ENCODE measurements at regions not wholly inside any gene's neighbourhood (a gene's known extent, or its start where the extent isn't known, plus 50 kb on each side); places are given as distances from the start of the nearest gene placed in this dataset.

DNA sequence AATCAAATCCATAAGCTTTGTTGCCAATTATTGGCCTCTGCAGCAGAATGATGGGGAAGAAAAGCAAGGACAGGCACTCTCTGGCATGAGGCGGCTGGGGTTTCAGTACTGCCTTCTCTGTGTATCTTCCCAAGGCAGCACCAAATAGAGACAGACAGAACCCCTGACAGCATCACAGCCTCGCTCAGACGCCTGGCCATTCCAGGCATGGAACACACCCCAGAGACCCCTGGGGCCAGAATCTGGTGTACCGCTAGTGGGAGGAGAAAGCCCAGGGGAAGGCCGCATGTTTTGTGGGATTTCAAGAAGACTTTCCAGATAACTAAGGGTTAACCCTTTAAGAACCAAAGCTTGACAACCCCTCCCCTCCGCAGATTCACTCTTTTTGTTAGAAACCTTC is 282.1 kb downstream of the EN1 start:
- H3K27ac ChIP-seq = no peak overlapping the region
- TF ChIP-seq ZFX (IDR thresholded peaks at IDR 0.05) = no peak
- TF ChIP-seq, protein P1, sequence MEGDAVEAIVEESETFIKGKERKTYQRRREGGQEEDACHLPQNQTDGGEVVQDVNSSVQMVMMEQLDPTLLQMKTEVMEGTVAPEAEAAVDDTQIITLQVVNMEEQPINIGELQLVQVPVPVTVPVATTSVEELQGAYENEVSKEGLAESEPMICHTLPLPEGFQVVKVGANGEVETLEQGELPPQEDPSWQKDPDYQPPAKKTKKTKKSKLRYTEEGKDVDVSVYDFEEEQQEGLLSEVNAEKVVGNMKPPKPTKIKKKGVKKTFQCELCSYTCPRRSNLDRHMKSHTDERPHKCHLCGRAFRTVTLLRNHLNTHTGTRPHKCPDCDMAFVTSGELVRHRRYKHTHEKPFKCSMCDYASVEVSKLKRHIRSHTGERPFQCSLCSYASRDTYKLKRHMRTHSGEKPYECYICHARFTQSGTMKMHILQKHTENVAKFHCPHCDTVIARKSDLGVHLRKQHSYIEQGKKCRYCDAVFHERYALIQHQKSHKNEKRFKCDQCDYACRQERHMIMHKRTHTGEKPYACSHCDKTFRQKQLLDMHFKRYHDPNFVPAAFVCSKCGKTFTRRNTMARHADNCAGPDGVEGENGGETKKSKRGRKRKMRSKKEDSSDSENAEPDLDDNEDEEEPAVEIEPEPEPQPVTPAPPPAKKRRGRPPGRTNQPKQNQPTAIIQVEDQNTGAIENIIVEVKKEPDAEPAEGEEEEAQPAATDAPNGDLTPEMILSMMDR (conservative IDR thresholded peaks at IDR 0.05) = no peak

DNA sequence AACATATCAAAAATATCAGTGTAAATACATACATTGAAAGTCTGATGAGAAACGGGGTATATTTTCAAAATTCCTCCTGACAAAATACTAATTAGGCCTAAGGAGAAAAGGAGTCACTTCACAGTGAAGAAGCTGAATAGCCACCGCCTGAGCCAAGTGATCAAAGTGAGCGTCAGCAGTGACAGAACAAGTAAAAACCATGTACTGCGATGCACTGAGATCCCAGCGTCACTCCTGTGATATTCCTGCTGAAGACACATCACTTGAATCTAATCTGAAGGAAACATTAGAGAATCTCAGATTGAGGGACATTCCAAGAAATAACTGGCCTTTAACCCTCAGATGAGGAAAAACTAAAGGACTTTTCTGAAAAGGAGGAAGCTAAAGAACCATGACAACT is 285.3 kb downstream of the EN1 start:
- no peak overlapping the region for H3K27ac ChIP-seq
- no peak for TF ChIP-seq ZFX (IDR thresholded peaks at IDR 0.05)
- TF ChIP-seq, protein P1 (conservative IDR thresholded peaks at IDR 0.05) = no peak

DNA sequence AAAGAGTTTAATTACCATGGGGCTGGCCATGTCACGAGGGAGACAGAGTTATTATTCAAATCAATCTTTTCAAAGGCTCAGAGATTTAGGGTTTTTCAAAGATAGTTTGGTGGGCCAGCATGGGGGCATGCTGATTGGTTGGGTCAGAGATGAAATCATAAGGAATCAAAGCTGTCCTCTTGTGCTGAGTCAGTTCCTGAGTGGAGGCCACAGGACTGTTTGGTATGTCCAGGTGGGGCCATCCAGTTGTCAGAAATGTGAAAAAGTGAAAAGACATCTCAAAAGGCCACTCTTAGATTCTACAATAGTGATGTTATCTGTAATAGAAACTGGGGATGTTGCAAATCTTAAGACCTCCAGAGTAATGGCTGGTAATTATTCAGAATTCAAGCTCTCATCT is 288.6 kb downstream of the EN1 start:
- H3K27ac ChIP-seq = no peak overlapping the region
- TF ChIP-seq ZFX (IDR thresholded peaks at IDR 0.05) = no peak
- TF ChIP-seq, protein P1 (conservative IDR thresholded peaks at IDR 0.05) = no peak

DNA sequence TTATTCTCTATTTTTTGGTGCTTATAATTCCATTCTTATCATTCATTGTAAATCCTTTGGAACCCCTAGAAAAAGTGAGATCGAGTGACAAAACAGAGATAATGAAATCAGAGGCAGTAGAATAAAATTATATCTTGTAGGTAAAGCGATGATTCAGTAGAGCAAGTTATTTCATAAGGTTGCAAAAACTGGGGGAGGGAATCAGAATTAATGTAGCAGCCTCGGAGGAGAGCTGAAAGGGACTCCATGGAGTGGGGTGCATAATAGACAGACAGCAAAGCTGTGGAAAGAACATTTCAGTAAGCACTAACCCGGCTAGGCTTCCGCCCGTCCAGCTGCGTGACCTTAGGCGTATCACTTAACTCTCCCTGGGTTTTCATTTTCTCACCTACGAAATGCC is 289.7 kb downstream of the EN1 start:
- TF ChIP-seq ZFX (IDR thresholded peaks at IDR 0.05) = no peak
- TF ChIP-seq, protein P1 (conservative IDR thresholded peaks at IDR 0.05) = no peak
- H3K27ac ChIP-seq = no peak overlapping the region

DNA sequence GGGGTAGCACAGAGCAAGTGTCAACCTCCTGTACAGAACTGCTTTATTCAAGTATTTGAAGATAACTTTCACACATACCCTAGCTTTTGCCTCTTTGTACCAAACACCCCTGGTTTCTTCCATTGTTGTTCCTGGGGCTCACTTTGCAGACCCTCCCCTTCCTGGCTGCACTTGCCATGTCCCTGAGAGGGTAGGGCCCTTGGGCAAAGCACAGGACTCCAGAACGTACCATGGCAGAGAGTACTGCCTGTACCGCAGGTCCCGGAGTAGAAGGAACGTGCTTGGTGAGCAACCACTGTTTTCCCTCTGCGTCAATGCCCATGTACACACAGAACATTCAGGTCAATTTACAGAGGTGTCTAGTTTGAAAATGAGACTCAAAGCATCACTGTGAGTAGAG is 290.4 kb downstream of the EN1 start:
- H3K27ac ChIP-seq = no peak overlapping the region
- TF ChIP-seq, protein P1 (conservative IDR thresholded peaks at IDR 0.05) = no peak
- no peak for TF ChIP-seq ZFX (IDR thresholded peaks at IDR 0.05)

DNA sequence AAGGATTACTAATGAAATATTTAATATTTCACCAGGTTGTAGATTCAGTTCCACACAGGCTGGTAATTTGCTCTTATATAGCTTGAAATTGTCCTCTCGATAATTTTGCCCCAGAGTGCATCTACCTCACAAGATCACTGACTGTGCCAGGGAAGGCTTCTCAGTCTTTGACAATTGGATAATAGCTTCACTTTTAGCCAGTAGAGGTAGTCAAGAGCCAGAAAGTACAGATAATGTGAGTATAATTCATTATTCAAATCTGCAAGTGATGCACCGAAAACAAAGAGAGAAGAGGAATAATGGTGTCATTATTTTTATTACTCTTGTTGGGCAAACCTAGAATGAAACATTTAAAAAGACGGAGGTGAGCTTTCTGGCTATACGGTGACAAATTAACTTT is 292.8 kb downstream of the EN1 start:
- H3K27ac ChIP-seq = no peak overlapping the region
- TF ChIP-seq ZFX (IDR thresholded peaks at IDR 0.05) = no peak
- TF ChIP-seq, protein P1 (conservative IDR thresholded peaks at IDR 0.05) = peak; percentile 25

DNA sequence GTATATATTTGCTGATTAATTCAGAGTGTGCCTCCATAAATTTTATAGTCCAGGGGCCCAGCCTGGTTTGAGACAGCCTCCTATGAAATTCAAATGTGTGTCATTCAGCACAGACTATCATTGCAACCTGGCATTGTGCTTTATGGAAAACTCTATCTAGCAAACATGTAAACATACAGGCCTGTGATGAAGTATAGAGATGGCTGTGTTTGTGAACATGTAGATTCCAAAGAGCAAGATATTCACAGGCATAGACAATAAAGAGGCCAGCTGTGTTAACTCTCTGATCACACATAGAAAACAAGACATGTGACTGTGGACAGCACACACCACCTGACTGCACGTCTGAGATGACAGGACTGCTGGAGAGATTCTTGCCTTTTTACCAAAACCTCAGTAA is 297.9 kb downstream of the EN1 start:
- TF ChIP-seq, protein P1 (conservative IDR thresholded peaks at IDR 0.05) = no peak
- no peak for TF ChIP-seq ZFX (IDR thresholded peaks at IDR 0.05)
- no peak overlapping the region for H3K27ac ChIP-seq
